ENCODE measurements at regions not wholly inside any gene's neighbourhood (a gene's known extent, or its start where the extent isn't known, plus 50 kb on each side); places are given as distances from the start of the nearest gene placed in this dataset.
"Not testable (repeated sequence)": the region's sequence is repeated elsewhere in the genome, so short reads cannot be mapped to it uniquely, and the experiment has no call there.

GRCh38 chr22:48482198-48482597, 1345.5 kb downstream of the BRD1 start:
- DNase-seq = not testable (repeated sequence)

DNA sequence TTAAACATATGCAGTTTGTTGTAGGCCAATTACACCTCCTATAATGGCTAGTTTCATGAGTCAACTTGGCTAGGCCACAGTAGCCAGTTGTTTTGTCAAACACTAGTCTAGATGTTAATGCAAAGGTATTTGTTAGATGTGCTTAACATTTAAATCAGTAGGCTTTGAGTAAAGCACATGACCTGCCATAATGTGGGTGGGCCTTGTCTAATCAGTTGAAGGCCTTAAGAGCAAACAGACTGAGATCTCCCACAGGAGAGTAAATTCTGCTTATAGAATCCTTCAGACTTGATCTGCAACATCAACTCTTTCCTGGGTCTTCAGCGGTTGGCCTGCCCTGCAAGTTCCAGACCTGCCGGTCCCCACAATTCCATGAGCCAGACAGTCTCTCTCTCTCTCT, 1345.9 kb downstream of the BRD1 start:
- DNase-seq = no peak

- no peak for DNase-seq
These were observed 1349.0 kb downstream of the BRD1 start for GRCh38 chr22:48478529-48479265.

DNA sequence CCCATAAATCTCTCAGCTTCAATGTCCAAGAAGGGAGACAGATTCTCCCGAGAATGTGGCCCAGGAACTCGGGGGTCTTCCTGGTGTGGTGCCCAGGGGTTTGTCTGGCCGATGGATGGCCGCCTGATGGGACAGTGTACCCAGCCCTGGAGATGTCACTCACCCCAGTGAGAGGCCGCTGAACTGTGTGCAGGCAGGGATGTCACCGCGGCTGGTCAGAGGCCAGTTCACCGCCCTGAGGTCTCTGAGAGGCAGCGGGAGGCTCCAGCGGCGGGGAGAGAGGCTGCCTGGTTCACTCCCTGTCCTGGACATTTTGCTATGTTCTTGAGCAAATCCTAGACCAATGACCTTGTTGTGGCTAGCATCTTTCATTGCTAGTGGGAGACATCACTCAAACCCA, 1349.5 kb downstream of the BRD1 start:
- DNase-seq = no peak

- no peak for DNase-seq
These were observed 1350.5 kb downstream of the BRD1 start for GRCh38 chr22:48477031-48477721.

- no peak for DNase-seq
These were observed 1351.1 kb downstream of the BRD1 start for GRCh38 chr22:48476577-48476976.

DNA sequence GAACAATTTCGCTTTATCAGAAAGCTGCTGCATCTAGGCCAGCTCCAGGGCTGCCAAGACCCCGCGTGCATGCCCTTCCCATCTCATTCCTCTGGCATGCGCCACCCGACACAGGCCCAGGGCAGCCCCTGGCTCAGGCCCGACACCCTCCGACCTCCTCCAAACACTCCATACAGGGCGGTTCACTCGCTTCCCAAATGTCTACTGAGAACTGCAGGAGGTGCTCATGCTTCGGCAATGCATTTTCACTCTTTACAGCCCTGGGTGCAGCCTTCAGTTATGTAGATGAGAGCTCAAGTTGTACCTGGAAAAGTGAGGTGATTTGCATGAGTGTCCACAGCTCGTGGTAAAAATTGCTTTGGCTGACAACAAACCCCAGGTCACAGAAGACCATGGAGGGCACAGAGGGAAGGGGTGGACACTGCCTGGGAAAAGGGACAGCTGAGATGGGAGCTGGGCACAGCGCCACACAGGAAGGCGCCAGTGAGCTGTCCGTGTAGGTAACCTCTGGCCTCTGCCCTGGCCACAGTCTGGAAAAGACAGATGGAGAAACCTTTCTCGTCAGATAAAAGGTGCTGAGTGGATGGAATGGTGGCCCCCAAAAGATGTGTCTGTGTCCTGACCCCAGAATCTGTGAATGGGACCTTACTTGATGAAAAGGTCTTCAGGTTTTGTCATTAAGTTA, 1351.9 kb downstream of the BRD1 start:
- no peak for DNase-seq

DNA sequence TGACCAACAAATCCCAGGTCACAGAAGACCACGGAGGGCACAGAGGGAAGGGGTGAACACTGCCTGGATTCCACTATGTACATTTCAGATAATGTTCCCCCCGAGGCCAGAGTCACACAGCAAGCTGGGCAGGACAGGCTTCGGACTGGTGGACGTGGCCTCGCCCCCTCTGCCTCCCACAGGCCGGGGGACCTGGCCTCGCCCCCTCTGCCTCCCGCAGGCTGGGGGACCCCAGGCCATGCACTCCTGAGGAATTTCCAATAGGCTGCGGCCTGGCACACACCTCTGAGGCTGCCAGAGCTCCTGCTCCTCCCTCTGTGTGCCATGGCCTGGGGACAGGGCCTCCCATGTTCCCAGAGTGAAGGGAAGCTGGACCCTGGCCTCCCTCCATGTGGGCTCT, 1352.8 kb downstream of the BRD1 start:
- no peak for DNase-seq

DNA sequence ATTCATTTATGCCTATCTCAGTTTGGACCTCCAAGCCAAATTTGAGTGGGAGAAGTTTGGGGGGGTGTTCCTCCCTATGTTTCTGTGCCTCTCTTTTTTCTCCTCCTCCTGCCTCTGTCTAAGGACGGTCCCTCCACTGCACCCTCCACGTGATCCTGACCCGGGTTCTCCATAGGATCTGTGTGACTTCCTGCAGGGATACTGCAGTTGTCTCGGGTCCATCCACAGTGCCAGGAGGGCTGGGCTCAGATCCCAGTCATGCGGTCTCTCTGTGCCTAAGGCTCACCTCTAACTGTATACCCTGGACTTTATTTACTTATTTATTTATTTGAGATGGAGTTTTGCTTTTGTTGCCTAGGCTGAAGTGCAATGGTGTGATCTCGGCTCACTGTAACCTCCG, 1354.5 kb downstream of the BRD1 start:
- no peak for DNase-seq

DNA sequence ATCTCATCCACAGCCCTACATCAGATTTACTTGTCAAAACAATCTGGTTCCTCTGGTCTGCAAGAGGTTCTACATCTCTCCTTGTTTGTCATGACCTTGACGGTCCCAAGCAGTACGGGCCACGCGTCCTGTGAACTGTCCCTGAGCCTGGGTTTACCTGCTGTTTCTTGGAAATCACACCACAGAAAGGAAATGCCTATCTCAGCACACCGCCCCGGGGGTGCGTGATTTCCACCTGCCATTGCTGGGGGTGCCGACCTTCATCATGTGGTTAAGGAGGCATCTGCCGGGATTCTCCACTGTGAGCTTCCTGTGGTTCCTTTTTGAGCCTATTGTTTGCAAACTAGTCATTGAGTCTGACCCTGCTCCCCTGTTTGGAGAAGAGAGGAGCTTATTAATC, 1363.4 kb downstream of the BRD1 start:
- DNase-seq = no peak

DNA sequence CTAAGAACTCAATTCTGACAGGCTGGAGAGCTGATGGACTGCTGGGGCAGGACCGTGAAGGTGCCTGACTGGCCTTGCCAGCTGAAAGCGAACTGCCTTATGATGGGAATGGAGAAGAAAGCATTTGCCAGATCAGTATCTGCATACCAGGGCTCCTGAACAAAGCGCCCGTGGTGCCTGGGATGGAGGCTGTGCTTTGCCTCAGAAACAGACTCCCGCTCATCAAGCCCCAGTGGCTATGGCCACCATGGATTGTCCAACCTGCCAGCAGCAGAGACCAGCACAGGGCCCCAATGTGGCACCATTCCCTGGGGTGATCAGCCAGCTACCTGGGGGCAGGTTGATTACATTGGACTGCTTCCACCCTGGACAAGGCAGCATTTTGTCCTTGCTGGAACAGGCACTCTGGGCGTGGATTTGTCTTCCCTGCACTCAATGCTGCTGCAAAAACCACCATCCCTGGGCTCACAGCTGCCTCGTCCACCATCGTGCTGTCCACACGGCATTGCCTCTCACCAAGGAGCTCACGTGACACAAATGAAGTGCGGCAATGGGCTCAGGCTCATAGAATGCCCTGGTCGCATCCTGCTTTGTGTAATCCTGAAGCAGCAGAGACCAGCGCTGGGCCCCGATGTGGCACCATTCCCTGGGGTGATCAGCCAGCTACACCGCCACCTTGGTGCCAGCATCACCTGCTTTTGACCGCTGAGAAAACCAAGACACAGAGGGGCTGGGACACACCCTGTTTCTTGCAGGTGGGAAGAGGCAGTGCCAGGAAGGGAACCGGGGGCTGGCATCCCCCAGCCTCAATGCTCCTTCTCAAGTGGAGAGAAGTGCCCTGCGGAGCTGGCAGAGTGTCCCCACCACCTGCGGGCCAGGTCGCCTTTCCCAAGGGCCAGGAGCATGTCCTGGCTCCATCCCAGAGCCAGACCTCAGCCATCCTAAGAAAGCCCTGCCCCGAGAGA, 1367.5 kb downstream of the BRD1 start:
- no peak for DNase-seq

GRCh38 chr22:48459259-48459658, 1368.4 kb downstream of the BRD1 start:
- DNase-seq = no peak

DNA sequence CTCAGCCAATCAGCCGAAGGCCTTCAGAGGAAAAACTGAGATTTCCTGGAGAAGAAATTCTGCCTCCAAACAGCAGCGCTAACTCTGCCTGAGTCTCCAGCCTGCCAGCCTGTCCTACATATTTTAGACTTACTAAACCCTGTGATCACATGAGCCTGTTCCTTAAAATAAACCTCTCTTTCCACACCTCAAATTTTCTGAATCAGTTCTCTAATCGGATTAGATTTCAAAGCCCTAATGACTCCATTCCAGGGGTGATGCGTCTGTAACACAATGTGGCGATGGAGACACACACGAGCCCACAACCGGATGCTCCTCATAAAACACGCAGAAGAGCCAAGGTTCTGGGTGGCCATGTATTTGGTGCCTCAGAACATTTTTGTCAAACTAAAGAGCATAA, 1371.2 kb downstream of the BRD1 start:
- DNase-seq = no peak

DNA sequence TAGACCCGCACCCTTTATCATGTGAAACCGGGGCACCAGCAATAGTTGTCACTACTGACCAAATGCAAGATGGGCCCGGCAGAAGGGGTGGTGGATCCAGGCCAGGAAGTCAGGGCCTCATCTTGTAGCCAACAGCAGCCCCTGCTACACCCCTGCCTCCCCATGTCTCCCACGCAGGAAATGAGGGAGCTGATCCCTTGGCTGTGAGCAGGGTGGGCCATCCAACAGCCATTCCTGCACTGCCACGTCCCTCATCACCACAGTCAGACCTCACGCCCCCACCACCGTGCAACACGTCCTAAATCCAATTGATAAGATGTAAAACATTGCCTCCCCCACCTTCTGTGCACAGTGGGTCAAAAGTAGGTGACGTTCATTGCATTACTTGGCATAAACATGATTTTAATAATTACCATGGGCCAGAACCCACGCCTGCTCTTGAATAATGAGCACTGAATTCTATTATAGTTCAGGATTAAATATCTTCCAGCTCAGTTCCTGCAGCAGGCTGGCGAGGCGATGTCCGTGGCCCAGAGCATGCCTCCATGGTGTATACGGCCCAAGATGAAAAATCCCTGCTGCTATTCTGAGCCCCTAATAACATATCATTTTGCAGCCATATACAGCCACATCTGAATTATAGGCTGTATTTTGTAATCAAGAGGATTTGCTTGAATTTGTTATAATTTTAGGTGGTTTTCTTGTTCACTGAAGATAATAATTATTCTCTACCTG, 1373.8 kb downstream of the BRD1 start:
- no peak for DNase-seq

GRCh38 chr22:48453171-48453570, 1374.5 kb downstream of the BRD1 start:
- DNase-seq = no peak

- DNase-seq = no peak
These were observed 1374.9 kb downstream of the BRD1 start for GRCh38 chr22:48452766-48453165.

DNA sequence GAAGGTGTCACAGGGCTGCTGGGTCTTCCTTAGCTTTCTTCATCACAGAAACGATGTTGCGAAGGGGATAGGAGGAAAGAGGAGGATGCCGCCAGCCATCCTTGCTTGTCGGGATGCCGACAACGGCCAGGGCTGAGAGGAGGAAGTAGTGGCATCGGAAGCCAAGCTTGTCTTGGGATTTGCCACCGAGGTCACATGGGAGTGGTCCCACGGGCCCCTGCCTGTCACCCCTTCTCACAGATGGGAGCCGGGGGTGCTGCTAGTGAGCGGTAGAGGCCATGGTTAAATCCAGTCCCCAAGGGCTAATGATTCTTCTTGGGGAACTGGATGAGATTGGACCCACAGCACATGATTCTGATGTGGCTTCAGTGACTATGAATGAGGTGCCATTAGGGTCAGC, 1375.8 kb downstream of the BRD1 start:
- DNase-seq = no peak

DNA sequence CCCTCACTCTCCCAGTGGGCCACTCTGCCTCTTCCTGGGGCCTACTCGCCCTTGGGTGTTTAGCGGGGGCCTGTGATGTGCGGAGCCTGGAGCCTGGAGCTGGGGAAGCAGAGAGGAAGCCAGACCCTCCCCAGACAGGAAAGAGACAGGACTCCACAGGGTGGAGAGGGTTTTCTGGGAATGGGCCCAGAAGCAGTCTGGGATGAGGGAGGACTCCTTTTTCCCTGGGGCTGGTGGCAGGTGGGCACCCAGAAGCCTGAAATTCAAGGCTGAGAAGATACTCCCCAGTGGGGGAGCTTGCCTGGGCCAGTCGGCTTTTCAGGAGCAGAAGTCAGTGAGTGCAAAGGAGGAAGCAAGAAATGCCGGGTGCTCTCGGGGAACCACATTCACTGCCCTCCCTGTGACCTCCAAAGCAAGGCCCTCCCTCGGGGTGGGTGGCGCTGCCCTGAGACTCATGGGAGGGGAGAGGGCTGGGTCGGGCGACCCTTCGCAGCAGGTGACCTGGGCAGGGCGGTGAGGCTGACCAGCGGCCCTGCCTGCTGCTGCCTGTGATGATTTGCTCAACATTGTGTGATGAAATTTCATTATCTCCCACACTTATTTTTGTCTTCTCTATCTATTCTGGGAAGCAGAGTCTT, 1377.4 kb downstream of the BRD1 start:
- no peak for DNase-seq

GRCh38 chr22:48449466-48450187, 1378.0 kb downstream of the BRD1 start:
- DNase-seq = no peak

DNA sequence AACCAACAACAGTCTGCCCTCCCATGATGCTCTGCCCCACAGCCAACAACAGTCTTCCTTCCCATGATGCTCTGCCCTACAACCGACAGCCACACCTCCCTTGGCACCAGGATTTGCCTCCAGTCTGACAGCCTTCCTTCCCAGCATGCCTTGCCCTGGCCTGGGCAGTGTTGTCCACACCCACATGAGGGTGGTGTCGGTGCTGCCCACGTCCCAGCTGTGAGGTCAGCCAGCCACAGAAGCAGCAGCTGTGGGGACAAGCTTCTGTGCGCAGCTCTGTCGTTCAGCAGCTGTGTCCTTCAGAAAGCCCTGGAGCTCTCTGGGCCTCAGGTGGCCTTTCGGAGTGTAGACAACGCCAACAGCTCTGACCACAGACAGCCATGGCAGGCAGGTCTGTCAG, 1378.9 kb downstream of the BRD1 start:
- no peak for DNase-seq

All from GOT3 (cell line).